Kidney (tissue), 13 donors: ENCODE measurements at regions not wholly inside any gene's neighbourhood (a gene's known extent, or its start where the extent isn't known, plus 50 kb on each side); places are given as distances from the start of the nearest gene placed in this dataset.

Experiments used
- DNase-seq, 5 donors: peaks; one replicate each; pipeline ENCODE4 v3.0.0-alpha.2; 2013 to 2020
- FAIRE-seq: peaks from 2 replicates; lab custom pipeline; 2012; peaks lifted over from hg19 to GRCh38; lab: Jason Lieb, UNC
- H3K27ac ChIP-seq, 2 donors: one replicate each; pipeline ENCODE4 v1.7.0; 2013; ENCODE audit warnings: low read depth in 2 of 2, low read length in 2 of 2, inconsistent platforms in 1 of 2
- H3K27me3 ChIP-seq: one replicate; pipeline ENCODE4 v1.7.1; 2013; ENCODE audit warnings: low read length, inconsistent platforms; ENCODE audit not compliant: control insufficient read depth, insufficient read depth
- H3K36me3 ChIP-seq, 3 donors: one replicate each; pipeline versions ENCODE4 v1.7.0 to v1.7.1; 2013; ENCODE audit warnings: low read length in 3 of 3, control low read depth in 1 of 3, inconsistent platforms in 1 of 3; ENCODE audit not compliant: insufficient read depth in 3 of 3, control insufficient read depth in 2 of 3
- H3K4me1 ChIP-seq, 3 donors: one replicate each; pipeline versions ENCODE4 v1.7.0 to v1.7.1; 2013; ENCODE audit warnings: low read length in 3 of 3, inconsistent platforms in 1 of 3, low read depth in 1 of 3; ENCODE audit not compliant: control insufficient read depth in 2 of 3, insufficient read depth in 2 of 3
- H3K4me3 ChIP-seq, 3 donors: one replicate each; pipeline versions ENCODE4 v1.7.0 to v1.8.1; 2013; ENCODE audit warnings: low read length in 3 of 3, control low read depth in 1 of 3, inconsistent platforms in 1 of 3
- H3K9ac ChIP-seq, 3 donors: one replicate each; pipeline versions ENCODE4 v1.7.0 to v1.7.1; 2013; ENCODE audit warnings: low read length in 3 of 3, control low read depth in 1 of 3, inconsistent platforms in 1 of 3
- H3K9me3 ChIP-seq, 3 donors: one replicate each; pipeline versions ENCODE4 v1.7.0 to v1.7.1; 2013; ENCODE audit warnings: low read length in 3 of 3, control low read depth in 1 of 3, inconsistent platforms in 1 of 3; ENCODE audit not compliant: control insufficient read depth in 2 of 3, insufficient read depth in 1 of 3
- intact Hi-C: fragments of 100-400 bp; cut with DNase I; formaldehyde crosslinking; loops from one replicate; pipeline ENCODE4 v1.11.1; 2022
- TF ChIP-seq, protein P1 (sequence below): IDR thresholded peaks from 3 replicates; pipeline ENCODE4 v1.5.1; 2012; ENCODE audit warnings: mild to moderate bottlenecking, moderate library complexity, borderline replicate concordance; ENCODE audit not compliant: insufficient read depth; ENCODE audit errors: extremely low read depth
- donor health status: control.
- donor health status: control.
- donor health status: control.
- donor health status: control.
- donor health status: control.
- donor health status: DM: yes; HTN: yes; CAD: no.
- donor health status: Normal renal cell carcinoma (clear cell type).

DNA sequence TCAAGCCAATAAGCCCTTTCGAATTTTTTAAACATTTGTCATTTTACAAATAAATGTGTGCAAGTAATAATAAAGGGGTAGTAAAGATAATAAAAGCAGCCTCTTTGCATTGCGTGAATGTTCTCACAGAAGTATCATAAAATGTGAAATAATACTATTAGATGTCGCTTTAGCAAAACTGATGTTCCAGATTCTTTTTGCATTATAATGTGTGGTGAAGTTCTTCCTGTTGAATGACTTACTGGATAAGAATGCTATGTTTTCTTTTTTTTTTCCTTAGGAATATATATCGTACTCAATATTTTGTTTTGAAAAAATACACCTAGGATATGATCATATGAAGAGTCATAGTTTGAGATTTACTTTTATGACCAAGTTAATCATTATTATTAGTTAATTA is 85.2 kb upstream of the CDH12 start:
- TF ChIP-seq, protein P1, sequence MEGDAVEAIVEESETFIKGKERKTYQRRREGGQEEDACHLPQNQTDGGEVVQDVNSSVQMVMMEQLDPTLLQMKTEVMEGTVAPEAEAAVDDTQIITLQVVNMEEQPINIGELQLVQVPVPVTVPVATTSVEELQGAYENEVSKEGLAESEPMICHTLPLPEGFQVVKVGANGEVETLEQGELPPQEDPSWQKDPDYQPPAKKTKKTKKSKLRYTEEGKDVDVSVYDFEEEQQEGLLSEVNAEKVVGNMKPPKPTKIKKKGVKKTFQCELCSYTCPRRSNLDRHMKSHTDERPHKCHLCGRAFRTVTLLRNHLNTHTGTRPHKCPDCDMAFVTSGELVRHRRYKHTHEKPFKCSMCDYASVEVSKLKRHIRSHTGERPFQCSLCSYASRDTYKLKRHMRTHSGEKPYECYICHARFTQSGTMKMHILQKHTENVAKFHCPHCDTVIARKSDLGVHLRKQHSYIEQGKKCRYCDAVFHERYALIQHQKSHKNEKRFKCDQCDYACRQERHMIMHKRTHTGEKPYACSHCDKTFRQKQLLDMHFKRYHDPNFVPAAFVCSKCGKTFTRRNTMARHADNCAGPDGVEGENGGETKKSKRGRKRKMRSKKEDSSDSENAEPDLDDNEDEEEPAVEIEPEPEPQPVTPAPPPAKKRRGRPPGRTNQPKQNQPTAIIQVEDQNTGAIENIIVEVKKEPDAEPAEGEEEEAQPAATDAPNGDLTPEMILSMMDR = no peak
- no peak overlapping the region for H3K4me3 ChIP-seq
- FAIRE-seq (no peak), DNase-seq (no peak)
- no peaks in the 10 kb centered on the region for H3K27me3 ChIP-seq
- H3K9ac ChIP-seq = no peak overlapping the region
- H3K27ac ChIP-seq = no peak overlapping the region
- no peaks in the 10 kb centered on the region for H3K9me3 ChIP-seq
- H3K4me1 ChIP-seq = no peaks in the 10 kb centered on the region
- no peaks in the 10 kb centered on the region for H3K36me3 ChIP-seq
- intact Hi-C loops = no loop called here

DNA sequence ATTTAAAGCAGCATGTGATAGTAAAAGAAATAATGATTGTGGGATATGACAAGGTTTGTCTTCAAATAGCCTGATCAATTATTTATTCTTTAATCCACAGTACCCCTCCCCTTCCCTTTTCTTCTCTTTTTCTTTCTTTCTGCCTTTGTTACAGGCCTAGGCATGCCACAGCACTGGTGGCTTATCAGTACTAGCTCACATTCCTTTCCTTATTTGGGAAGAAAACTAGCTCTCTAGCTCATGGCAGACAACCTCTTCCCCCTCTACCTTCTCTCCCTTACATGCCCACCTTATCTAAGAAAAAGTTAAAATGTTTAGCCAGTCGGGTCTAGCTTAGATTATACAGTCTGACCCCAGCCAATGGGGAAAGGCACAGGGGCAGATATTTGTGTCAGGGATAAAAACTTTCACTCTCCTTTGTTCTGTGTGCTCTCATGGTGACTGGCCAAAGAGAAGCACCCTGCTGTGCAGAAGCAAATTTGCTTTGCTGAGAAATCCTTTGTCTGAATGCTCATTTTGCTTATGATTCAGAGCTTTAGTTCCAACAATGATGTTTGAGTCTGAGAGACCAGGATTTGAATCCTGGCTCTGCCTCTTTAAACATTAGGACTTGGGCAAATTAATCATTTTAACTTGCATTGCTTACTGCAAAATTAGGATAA is 75.8 kb upstream of the CDH12 start:
- Histone ChIP-seq H3K4me3 (no peak overlapping the region), H3K27me3 (no peaks in the 10 kb centered on the region), H3K27ac (no peak overlapping the region), H3K4me1 (no peaks in the 10 kb centered on the region), H3K36me3 (no peaks in the 10 kb centered on the region), H3K9me3 (no peaks in the 10 kb centered on the region), H3K9ac (no peak overlapping the region)
- TF ChIP-seq, protein P1 = no peak
- no peak for FAIRE-seq
- intact Hi-C loops = no loop called here
- no peak for DNase-seq

DNA sequence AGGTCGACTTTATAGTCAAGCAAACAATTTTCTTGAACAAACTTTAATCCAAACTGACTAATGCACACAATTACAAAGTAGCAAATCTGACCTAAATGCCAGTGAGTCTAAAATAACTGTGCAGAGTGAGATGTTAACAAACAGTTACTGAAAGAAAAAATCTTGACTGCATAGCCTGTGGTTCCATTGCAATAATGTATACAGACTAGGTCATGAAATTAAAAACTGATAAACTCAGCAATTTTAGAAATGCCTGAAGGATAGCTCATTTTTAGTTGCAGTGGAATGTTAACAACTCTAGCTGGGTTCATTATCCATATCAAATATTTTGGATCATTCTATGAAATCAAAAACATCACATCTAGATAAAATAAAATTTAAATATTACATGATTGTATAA is 73.4 kb upstream of the CDH12 start:
- no peaks in the 10 kb centered on the region for H3K27me3 ChIP-seq
- no peak for FAIRE-seq
- DNase-seq = no peak

More for the DNA sequence above, 73.4 kb upstream of the CDH12 start:
- Histone ChIP-seq H3K4me3 (no peak overlapping the region), H3K9ac (no peak overlapping the region), H3K36me3 (no peaks in the 10 kb centered on the region), H3K4me1 (no peaks in the 10 kb centered on the region), H3K27ac (no peak overlapping the region), H3K9me3 (no peaks in the 10 kb centered on the region)
- intact Hi-C loops = no loop called here
- TF ChIP-seq, protein P1 = no peak
